Activated effector memory CD4-positive, alpha-beta T cell treated with anti-CD3 and anti-CD28 coated beads, Interleukin-2, amount 50 U/mL, for 16 hours (primary cell): ENCODE measurements at regions not wholly inside any gene's neighbourhood (a gene's known extent, or its start where the extent isn't known, plus 50 kb on each side); places are given as distances from the start of the nearest gene placed in this dataset.

ENCODE experiments used
- DNase-seq: peaks from one replicate; pipeline ENCODE4 v3.0.0-alpha.2; 2020

GRCh38 chr2:6429210-6429986, 436.3 kb downstream of the CMPK2 start:
- no peak for DNase-seq

GRCh38 chr2:6434438-6434837, 431.3 kb downstream of the CMPK2 start:
- DNase-seq = no peak

DNA sequence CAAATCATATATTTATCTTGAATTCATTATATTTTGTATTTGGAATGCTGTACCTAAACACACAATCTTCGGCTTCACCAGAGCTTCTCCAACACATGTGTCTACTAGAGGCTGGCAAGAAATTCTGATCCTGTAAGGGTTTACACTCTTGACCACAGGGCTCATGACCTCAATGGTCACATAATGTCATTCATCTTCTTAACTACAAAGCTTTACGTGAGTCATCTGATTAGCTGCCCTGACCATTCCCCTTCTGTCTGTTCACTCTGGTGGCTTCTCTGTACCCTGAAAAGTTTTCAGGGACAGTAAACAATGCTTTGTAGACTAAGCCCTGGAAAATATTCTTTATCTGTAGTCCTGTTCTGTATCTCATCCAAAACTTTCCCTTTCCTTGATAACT, 423.9 kb downstream of the CMPK2 start:
- no peak for DNase-seq

- DNase-seq = no peak
Measured at GRCh38 chr2:6442252-6442985, 423.3 kb downstream of the CMPK2 start.

DNA sequence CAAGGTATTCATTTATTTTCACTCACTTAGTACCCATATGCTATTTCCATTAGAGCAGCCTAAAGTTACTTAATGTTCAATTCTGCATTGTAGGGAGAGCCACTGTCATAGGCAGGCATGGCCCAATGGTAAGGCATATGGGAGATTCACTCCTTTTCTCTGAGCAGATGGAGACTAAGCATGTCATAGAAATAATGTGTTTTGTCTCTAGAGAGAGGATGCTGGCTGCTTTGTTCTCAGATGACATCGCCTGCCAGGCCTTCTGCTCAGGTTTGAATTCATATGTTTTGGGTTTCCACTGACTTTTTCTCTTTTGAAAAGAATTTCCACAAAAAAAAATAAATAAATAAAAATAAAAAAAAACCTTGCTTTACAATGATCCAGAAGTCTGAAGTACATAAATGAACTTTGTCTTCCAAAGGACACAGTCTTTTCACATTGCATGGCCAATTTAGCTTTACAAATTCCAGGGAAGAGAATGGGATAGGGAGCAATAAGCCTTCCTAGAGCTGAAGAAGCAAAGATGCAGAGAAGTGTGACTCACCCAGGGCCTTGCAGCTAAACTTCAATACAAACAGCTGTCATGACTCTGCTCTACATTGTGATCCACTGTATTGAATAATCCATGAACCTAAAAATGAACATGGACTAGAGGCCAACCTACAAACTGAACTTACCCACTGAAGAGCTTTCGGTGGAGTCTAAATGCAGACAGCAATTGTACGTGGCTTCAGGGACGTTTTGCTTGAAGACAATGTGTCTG, 422.5 kb downstream of the CMPK2 start:
- no peak for DNase-seq

DNA sequence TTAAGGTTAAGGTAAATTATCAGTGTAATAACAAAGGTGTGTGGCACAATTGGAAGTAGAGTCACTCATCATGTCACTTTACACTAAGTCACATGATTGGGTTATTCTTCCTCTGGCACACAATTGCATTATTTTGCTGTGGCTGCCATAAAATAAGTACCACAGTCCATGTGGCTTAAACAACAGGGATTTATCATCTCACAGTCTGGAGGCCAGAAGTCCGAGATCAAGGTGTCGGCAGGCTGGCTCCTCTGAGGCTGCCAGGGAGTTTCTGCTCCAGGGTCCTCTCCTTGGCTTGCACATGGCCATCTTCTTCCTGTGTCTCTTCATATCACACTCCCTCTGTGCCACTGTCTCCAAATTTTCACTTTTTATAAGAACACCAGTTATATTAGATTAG, 421.2 kb downstream of the CMPK2 start:
- DNase-seq = no peak

- no peak for DNase-seq
Measured at GRCh38 chr2:6445156-6445555, 420.6 kb downstream of the CMPK2 start.

GRCh38 chr2:6446938-6447608, 418.6 kb downstream of the CMPK2 start:
- no peak for DNase-seq

- DNase-seq = no peak
Measured at GRCh38 chr2:6448893-6449292, 416.8 kb downstream of the CMPK2 start.

GRCh38 chr2:6449343-6449742, 416.4 kb downstream of the CMPK2 start:
- no peak for DNase-seq

DNA sequence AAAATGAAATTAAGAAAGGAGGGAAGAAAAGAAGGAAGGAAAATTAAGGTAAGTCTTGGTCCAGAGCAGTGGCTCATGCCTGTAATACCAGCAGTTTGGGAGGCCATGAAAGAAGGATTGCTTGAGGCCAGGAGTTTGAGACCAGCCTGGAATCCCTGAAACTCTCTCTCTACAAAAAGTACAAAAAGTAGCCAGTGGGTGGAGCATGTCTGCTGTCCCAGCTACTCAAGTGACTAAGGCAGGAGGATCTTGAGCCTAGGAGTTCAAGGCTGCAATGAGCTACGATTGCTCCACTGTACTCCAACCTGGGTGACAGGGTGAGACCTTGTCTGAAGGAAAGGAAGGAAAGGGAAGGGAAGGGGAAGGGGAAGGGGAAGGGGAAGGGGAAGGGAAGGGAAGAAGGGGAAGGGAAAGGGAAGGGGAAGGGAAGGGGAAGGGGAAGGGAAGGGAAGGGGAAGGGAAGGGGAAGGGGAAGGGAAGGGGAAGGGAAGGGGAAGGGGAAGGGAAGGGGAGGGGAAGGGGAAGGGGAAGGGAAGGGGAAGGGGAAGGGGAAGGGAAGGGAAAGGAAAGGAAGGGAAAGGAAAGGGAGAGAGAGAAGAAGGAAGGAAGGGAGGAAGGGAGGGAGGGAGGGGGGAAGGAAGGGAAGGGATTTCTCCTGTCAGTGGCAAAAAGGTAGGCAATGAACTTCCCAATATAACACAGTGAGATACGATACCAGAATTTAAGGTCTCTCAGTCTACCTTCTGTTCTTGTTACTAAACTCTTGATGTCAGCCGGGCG, 412.8 kb downstream of the CMPK2 start:
- no peak for DNase-seq

GRCh38 chr2:6454286-6454990, 411.3 kb downstream of the CMPK2 start:
- no peak for DNase-seq

DNA sequence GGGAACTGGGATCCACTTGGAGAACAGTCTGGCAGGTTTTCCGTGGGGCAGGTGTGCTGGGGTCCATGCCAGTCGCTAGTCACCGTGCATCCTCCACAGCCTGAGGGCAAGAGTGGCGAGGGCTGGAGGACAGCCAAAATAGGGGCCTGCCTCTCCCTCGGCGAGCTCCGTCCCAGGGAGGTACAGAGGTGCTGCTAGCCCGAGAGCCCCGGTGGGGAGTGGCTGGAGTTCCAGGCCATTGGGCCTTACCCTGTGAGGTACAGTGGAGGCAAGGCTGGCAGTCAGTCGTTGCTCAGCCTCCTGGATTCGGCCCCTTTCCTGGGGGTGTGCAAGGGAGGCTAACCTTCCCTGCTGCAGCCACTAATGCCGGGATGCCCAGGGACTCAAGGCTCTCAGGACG, 406.6 kb downstream of the CMPK2 start:
- no peak for DNase-seq

DNA sequence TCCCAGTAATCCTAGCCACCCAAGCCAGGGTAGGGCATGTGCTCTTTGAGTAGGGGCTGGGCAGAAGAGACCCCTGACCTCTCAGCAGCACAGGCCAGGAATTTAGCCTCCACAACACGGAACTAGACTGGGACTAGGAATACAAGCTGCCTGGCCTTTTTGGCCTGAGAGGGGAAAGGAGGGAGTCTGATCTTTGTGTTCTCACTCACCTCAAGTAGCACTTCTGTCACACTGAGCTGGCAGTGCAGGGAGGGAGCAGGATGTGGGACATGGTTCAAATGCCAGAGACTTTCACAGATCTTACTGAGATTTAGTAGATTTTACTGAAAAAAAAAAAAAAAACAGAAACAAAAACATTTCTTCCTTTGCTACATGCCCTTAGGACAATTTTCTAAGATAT, 395.2 kb downstream of the CMPK2 start:
- no peak for DNase-seq

DNA sequence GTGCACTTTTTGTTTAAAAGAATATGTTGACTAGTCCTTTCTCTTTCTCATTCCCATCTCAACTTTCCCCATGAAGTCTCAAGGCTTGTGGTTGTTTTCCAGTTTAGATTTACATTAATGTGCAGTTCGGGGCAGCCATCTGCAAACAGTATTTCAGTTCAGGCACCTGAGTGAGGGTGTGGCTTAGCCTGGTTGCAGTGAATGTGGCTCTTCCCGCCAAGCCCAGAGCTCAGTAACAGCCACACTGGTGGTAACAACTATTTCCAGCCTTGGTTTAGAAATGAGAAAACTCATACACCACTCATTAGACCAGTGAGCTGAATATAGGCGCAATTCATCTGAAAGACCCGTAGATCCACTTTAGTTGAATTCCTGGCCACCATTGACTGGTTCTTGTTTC, 394.3 kb downstream of the CMPK2 start:
- no peak for DNase-seq

GRCh38 chr2:6474161-6475140, 391.3 kb downstream of the CMPK2 start:
- DNase-seq = no peak

DNA sequence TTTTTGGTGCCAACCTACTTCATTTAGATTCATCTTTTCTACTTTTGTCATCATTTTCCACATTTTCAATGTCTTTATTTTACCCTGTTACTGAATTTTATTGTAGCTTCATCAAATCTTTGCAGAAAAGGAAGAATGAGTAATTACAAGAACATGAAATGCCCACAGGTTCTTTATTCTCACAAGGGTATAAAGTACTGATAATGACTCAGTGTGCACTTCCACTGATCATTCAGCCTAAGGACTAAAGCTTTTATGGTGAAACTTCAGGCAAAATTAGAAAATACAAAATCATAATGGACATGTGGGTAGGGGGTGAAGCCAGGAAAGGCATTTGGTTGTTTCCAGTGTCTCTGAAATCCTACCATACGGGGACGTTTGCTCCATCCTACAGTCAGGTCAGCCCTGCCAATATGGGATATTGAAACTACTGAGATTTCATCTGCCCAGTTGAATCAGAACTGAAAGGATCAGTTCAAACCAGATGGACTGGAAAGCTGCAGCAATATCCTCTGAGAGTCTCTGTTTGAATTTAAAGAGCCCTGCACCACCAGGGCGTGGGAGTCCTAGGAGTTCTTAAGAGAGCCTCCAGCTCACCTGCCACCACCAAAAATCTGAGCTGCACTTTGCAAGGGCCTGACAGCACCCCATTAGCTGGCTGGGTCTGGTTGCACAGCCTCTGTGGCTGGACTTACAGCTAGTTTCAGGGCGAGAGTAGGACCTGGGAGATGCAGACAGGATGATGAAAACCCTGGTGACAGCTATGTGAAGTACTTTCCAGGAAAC, 390.4 kb downstream of the CMPK2 start:
- no peak for DNase-seq

- DNase-seq = no peak
Measured at GRCh38 chr2:6480514-6480913, 385.2 kb downstream of the CMPK2 start.

DNA sequence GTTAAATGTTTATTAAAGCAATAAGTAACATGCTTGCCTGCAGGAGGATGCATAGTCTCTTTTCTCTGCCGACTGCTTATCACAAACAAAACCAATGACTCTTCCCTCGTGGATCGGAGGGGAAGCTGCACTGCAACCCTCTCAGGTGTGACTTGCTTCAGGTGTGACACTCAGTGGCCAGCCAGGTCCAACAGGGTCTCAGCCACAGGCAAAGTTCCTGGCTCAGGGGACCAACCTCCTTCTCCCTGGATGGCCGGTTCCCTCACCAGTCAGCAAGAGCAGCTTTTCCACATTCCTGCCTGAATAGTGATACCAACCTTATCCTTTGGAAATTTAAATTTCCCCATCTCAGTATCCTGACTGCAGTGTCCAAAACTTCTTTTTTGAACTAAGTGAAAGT, 383.5 kb downstream of the CMPK2 start:
- no peak for DNase-seq

- no peak for DNase-seq
Measured at GRCh38 chr2:6487765-6488164, 377.9 kb downstream of the CMPK2 start.
